GM12873 (cell line): ENCODE measurements at regions not wholly inside any gene's neighbourhood (a gene's known extent, or its start where the extent isn't known, plus 50 kb on each side); places are given as distances from the start of the nearest gene placed in this dataset.

Experiments
- CTCF ChIP-seq: IDR thresholded peaks from 2 replicates; pipeline ENCODE4 v1.5.1; 2012; ENCODE audit warnings: low read depth, mild to moderate bottlenecking, moderate library complexity, low read length, control low read depth; ENCODE audit not compliant: insufficient read depth; ENCODE audit errors: missing control alignments

GRCh38 chr10:80946957-80947726 lies 409.4 kb downstream of the SH2D4B start:
- TF ChIP-seq CTCF = no peak

GRCh38 chr10:80949785-80950184 lies 412.1 kb downstream of the SH2D4B start:
- TF ChIP-seq CTCF = no peak

- TF ChIP-seq CTCF = no peak
Observed at GRCh38 chr10:80952436-80952835, 414.7 kb downstream of the SH2D4B start.

- no peak for TF ChIP-seq CTCF
Observed at GRCh38 chr10:80957161-80957560, 419.5 kb downstream of the SH2D4B start.

GRCh38 chr10:80964179-80964578 lies 426.5 kb downstream of the SH2D4B start:
- no peak for TF ChIP-seq CTCF

- TF ChIP-seq CTCF = no peak
Observed at GRCh38 chr10:80964955-80965614, 427.4 kb downstream of the SH2D4B start.

GRCh38 chr10:80966326-80966986 lies 428.8 kb downstream of the SH2D4B start:
- no peak for TF ChIP-seq CTCF
